Keratinocyte (primary cell): ENCODE measurements at regions not wholly inside any gene's neighbourhood (a gene's known extent, or its start where the extent isn't known, plus 50 kb on each side); places are given as distances from the start of the nearest gene placed in this dataset.

Experiments used
- EZH2 ChIP-seq: IDR thresholded peaks from one replicate; pipeline ENCODE4 v1.6.1; 2012; ENCODE audit warnings: inconsistent platforms, mild to moderate bottlenecking, low read length, moderate library complexity
- TF ChIP-seq, protein P1 (sequence below), 3 experiments: IDR thresholded peaks in 1 of 3; conservative IDR thresholded peaks in 1 of 3; optimal IDR thresholded peaks in 1 of 3; 2 replicates in 2 of 3; 3 replicates in 1 of 3; pipeline versions ENCODE3 to v1.5.1; 2011; ENCODE audit warnings: low read length in 3 of 3, mild to moderate bottlenecking in 3 of 3, moderate library complexity in 2 of 3, control low read depth in 1 of 3, inconsistent platforms in 1 of 3; ENCODE audit not compliant: insufficient read depth in 2 of 3; ENCODE audit errors: extremely low read depth in 1 of 3

- TF ChIP-seq, protein P1, sequence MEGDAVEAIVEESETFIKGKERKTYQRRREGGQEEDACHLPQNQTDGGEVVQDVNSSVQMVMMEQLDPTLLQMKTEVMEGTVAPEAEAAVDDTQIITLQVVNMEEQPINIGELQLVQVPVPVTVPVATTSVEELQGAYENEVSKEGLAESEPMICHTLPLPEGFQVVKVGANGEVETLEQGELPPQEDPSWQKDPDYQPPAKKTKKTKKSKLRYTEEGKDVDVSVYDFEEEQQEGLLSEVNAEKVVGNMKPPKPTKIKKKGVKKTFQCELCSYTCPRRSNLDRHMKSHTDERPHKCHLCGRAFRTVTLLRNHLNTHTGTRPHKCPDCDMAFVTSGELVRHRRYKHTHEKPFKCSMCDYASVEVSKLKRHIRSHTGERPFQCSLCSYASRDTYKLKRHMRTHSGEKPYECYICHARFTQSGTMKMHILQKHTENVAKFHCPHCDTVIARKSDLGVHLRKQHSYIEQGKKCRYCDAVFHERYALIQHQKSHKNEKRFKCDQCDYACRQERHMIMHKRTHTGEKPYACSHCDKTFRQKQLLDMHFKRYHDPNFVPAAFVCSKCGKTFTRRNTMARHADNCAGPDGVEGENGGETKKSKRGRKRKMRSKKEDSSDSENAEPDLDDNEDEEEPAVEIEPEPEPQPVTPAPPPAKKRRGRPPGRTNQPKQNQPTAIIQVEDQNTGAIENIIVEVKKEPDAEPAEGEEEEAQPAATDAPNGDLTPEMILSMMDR (optimal IDR thresholded peaks at IDR 0.05 in 1 of 3, IDR thresholded peaks at IDR 0.05 in 1 of 3, conservative IDR thresholded peaks at IDR 0.05 in 1 of 3; ENCODE audit: extremely low read depth in 1 of 3, insufficient read depth in 2 of 3, low read length in 3 of 3), result no peak
- no peak for TF ChIP-seq EZH2
Measured at GRCh38 chr14:30153717-30154116, 226.1 kb upstream of the PRKD1 start.
